NB4 (cell line): ENCODE measurements at regions not wholly inside any gene's neighbourhood (a gene's known extent, or its start where the extent isn't known, plus 50 kb on each side); places are given as distances from the start of the nearest gene placed in this dataset.
A peak's percentile ranks its signal among the peaks of the same experiment; 100 is the strongest.

Source experiments
- DNase-seq: peaks from one replicate; pipeline ENCODE4 v3.0.0; 2010; ENCODE audit warnings: low read depth
- H3K4me3 ChIP-seq: one replicate; pipeline ENCODE4 v1.5.1; 2011; ENCODE audit warnings: mild to moderate bottlenecking, low read depth, low read length, moderate library complexity
- MYC ChIP-seq: IDR thresholded peaks from 2 replicates; pipeline ENCODE4 v1.6.1; 2011; ENCODE audit warnings: low read depth, low read length
- POLR2A ChIP-seq: IDR thresholded peaks from 2 replicates; pipeline ENCODE4 v1.6.1; 2011; ENCODE audit warnings: mild to moderate bottlenecking; ENCODE audit not compliant: insufficient read length; ENCODE audit errors: extremely low read depth
- TF ChIP-seq, protein P1 (sequence below): IDR thresholded peaks from 2 replicates; pipeline ENCODE4 v1.6.1; 2011; ENCODE audit warnings: low read depth, low read length
- TF ChIP-seq, protein P2 (sequence below): IDR thresholded peaks from one replicate; pipeline ENCODE4 v1.5.1; 2012; ENCODE audit warnings: low read depth, low read length

- H3K4me3 ChIP-seq = no peak overlapping the region
- DNase-seq = no peak
- TF ChIP-seq, protein P1, sequence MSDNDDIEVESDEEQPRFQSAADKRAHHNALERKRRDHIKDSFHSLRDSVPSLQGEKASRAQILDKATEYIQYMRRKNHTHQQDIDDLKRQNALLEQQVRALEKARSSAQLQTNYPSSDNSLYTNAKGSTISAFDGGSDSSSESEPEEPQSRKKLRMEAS = no peak
- TF ChIP-seq MYC = no peak
- no peak for TF ChIP-seq POLR2A
Observed at GRCh38 chr5:53426878-53427277, 53.6 kb upstream of the FST start.

DNA sequence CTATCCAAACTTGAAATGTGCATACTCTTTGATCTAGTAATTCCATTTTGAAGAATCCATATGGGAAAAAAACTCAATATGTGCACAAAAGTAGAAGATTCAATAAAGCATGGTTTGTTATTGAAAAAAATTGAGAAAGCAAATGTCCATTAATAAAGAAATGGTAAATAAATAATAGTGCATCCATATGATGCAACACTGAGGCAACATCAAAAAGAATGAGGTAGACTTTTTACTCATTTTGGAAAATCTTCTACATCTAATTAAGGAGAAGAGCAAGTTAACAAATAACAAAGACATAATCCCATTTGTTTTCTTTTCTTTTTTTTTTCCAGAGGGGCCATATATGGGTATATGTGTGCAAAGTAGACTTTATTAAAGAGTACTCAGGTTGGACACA lies 52.5 kb upstream of the FST start:
- TF ChIP-seq, protein P1 = no peak
- TF ChIP-seq, protein P2, sequence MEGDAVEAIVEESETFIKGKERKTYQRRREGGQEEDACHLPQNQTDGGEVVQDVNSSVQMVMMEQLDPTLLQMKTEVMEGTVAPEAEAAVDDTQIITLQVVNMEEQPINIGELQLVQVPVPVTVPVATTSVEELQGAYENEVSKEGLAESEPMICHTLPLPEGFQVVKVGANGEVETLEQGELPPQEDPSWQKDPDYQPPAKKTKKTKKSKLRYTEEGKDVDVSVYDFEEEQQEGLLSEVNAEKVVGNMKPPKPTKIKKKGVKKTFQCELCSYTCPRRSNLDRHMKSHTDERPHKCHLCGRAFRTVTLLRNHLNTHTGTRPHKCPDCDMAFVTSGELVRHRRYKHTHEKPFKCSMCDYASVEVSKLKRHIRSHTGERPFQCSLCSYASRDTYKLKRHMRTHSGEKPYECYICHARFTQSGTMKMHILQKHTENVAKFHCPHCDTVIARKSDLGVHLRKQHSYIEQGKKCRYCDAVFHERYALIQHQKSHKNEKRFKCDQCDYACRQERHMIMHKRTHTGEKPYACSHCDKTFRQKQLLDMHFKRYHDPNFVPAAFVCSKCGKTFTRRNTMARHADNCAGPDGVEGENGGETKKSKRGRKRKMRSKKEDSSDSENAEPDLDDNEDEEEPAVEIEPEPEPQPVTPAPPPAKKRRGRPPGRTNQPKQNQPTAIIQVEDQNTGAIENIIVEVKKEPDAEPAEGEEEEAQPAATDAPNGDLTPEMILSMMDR = no peak
- TF ChIP-seq MYC (no peak), POLR2A (no peak)
- no peak overlapping the region for H3K4me3 ChIP-seq
- no peak for DNase-seq

GRCh38 chr5:53429706-53430105 lies 50.7 kb upstream of the FST start:
- no peak for DNase-seq
- TF ChIP-seq MYC = no peak
- TF ChIP-seq POLR2A = no peak
- TF ChIP-seq, protein P1 = no peak
- TF ChIP-seq, protein P2 = no peak
- no peak overlapping the region for H3K4me3 ChIP-seq

DNA sequence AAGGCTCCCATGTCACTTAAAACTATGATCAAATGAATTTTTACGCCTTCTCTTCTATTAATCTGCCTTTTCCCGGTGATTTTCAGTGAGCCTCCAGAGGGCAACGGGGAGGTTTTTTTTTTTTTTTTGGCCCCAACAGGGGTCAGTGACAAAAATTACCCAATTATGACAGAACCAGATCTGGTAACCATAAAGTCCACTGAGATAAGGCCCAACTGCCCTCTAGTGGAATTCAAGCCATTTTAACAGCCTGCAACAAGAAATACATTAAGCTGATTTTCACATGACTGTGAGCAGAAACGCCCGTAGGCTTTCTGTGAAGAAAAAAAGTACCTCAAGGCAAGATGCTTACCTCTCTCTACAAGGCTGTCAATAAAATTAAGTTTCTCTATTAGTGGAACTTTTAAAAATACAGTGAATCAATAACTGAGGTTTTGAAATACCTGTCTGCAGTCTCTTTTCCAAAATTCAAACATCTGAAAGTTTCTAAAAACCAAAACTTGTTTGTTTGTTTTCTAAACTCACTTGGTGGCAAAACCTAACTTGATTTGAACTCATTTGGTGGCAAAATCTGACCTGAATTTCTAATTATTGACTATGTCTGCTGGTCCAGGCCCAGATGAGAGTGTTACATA lies 49.7 kb upstream of the FST start:
- peak; percentile 38 for DNase-seq
- TF ChIP-seq MYC = no peak
- TF ChIP-seq, protein P2 = peak; percentile 21
- no peak overlapping the region for H3K4me3 ChIP-seq
